GM10266 (cell line): ENCODE measurements at regions not wholly inside any gene's neighbourhood (a gene's known extent, or its start where the extent isn't known, plus 50 kb on each side); places are given as distances from the start of the nearest gene placed in this dataset.

ENCODE experiments used
- DNase-seq: peaks from one replicate; pipeline ENCODE4 v3.0.0; 2012; ENCODE audit errors: extremely low spot score
- TF ChIP-seq, protein P1 (sequence below): IDR thresholded peaks from 2 replicates; pipeline ENCODE4 v1.5.1; 2012; ENCODE audit warnings: mild to moderate bottlenecking, low read depth; ENCODE audit not compliant: control insufficient read depth, insufficient read depth; ENCODE audit errors: missing control alignments

DNA sequence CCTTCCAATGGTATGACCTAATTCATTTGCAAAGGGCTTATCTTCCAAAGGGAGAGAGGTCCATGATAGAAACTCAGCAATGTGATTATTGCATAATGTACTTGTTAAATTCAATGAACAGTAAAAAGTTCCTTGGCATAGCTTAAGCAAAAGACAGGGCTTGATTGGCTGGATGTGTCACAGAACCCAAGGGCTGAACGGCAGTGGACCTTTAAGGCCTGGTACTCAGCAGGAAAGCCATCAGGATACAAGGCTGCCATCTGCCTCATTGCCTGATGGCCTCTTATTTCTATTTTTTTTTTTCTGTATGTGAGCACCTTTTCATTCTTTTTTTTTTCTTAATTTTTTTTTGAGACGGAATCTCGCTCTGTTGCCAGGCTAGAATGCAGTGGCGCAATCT, 208.9 kb upstream of the WSCD1 start:
- no peak for DNase-seq
- TF ChIP-seq, protein P1, sequence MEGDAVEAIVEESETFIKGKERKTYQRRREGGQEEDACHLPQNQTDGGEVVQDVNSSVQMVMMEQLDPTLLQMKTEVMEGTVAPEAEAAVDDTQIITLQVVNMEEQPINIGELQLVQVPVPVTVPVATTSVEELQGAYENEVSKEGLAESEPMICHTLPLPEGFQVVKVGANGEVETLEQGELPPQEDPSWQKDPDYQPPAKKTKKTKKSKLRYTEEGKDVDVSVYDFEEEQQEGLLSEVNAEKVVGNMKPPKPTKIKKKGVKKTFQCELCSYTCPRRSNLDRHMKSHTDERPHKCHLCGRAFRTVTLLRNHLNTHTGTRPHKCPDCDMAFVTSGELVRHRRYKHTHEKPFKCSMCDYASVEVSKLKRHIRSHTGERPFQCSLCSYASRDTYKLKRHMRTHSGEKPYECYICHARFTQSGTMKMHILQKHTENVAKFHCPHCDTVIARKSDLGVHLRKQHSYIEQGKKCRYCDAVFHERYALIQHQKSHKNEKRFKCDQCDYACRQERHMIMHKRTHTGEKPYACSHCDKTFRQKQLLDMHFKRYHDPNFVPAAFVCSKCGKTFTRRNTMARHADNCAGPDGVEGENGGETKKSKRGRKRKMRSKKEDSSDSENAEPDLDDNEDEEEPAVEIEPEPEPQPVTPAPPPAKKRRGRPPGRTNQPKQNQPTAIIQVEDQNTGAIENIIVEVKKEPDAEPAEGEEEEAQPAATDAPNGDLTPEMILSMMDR = no peak

DNA sequence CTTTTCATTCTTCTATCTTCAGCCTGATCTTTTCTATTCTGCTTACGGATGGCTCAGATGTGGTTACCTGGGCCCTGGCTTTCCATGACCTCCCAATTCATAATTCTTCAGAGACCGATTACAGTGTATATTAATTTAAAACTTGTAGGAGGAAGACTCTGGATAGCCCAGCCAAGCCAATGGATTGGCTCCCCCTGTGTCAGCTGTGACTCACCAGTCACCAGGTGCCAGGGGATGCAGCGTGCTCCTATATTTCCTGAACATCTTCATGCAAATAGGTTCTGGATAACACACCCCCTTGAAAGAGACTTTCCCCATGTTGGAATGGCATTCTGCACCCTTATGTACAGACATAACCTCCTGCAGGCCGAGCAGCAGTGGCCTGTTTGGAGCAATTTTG, 208.3 kb upstream of the WSCD1 start:
- DNase-seq = no peak
- TF ChIP-seq, protein P1 = no peak

DNA sequence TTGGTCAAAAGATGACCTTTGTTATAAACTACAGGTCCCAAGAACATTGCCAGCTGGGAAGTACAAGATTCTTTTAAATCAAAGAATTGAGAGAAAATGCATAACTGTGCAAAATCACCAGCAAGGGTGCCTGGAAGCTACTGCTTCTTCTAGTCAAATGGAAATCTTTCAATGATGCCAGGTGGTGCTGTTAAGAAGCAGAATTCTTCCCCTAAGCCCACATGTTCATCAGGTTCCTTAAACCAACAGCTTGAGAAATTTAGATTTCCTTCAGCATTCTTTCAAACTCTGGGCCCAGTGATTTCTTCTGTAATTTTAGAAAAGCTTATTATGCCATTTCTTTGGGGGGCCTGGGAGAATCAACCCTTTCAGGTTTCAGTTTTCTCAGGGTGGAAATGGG, 207.8 kb upstream of the WSCD1 start:
- DNase-seq = no peak
- TF ChIP-seq, protein P1 = no peak

DNA sequence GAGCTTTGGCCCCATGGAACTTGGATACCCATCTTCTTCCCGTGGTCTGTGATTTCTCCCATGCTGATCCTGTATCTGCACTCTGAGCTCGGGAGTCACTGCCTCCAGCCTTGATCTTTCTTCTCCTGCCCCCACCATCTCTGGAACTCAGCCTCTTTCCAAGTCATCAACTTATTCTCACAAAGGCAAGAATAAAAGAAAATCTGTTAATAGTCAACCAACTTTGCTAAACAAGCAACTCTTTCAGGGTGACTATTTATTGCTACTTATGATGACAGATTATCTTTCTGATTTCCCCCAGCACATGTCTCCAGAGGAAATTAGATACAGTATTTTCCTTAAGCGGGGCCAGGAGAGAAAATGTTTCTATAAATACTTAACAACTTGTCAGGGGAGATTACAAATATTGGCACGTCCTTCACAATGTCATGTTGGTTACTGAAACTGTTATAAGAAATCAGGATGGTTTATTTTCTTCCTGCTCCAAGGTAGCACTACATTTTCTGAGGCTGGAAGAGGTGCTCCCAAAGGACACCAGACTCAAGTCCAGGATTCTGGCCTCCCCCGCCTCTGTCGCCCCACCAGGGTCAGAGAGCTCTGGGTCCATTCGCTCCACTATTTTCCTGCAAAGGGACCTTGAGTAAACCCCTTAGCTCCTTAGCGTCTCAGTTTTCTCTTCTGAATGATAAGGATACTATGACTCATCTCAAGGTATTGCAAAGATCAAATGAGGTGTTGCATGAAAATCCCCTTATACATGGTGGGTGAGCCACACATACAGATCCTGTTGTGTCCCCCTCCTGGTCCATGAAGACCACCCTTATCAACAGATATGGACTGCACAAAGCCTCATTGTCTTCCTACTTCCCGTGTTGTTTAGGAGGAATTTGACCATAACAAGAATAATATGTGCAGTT, 205.2 kb upstream of the WSCD1 start:
- DNase-seq = no peak
- TF ChIP-seq, protein P1 = no peak

DNA sequence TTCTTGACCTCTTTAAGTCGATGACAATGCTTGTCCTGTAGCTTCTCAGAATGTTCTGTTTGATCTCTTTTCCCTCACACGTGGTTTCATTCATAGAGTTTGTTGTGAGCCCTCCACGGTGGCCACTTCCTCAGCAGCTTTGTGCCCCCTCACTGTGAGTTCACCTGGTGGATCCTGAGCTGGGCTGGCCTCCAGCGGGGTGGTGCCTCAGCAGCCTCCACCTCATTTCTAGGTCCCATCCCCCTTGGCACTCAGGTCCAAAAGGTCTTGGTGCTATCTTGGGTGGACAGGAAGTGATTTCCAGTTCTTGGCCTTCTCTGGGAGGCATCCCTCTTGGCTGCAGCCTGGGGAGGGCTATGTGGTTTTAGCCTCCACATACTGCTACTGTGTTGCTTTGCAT, 203.2 kb upstream of the WSCD1 start:
- no peak for DNase-seq
- TF ChIP-seq, protein P1 = no peak

DNA sequence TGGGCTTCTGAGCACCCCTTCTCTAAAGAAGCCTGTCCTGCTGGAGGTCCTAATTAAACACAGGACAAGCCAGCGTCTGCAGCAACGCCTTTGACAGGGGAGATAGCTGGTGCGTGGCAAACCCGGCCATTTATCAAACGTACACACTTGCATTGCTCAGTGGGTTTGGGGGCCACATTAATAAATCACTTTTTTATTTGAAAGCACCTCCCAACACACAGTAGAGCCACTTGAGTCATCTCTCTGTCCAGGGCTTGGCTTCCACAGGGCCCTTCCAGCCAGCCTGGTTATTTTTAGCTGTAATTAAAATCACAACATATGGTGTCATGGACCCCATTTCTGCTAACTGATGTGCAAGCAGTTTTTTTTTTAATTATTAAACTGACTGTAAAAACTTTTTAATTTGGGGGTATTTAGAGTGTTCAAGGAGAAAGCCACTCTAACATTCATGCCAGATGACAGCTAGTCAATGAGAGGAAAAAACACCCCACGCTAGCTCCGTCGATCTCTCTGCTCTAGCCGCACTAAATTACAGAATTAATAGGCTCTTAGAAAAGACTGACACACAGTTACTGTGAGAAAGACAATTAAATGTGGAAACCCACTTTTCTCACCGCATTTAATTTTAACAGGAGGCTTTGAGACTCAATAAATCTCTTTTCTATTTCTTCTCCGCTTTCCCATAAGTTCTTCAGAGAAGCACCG, 201.0 kb upstream of the WSCD1 start:
- TF ChIP-seq, protein P1 = no peak
- no peak for DNase-seq
